Endodermal cell (in vitro differentiated cells): ENCODE measurements at regions not wholly inside any gene's neighbourhood (a gene's known extent, or its start where the extent isn't known, plus 50 kb on each side); places are given as distances from the start of the nearest gene placed in this dataset.

Source experiments
- DNase-seq: peaks from one replicate; pipeline ENCODE4 v3.0.0-alpha.2; 2017
- H3K27ac ChIP-seq: 2 replicates; pipeline ENCODE4 v1.5.1; 2013; ENCODE audit warnings: mild to moderate bottlenecking, low read depth, low read length, moderate library complexity
- H3K27me3 ChIP-seq: 2 replicates; pipeline ENCODE4 v1.6.1; 2013; ENCODE audit warnings: mild to moderate bottlenecking, low read length, moderate library complexity; ENCODE audit not compliant: insufficient read depth, control insufficient read depth, poor library complexity, severe bottlenecking
- H3K36me3 ChIP-seq: 2 replicates; pipeline ENCODE4 v1.7.0; 2013; ENCODE audit warnings: mild to moderate bottlenecking, low read length, moderate library complexity; ENCODE audit not compliant: control insufficient read depth, insufficient read depth
- H3K4me1 ChIP-seq: one replicate; pipeline ENCODE4 v1.7.0; 2013; ENCODE audit warnings: low read length; ENCODE audit not compliant: control insufficient read depth, insufficient read depth
- H3K4me3 ChIP-seq: 2 replicates; pipeline ENCODE4 v1.5.1; 2013; ENCODE audit warnings: mild to moderate bottlenecking, low read length, moderate library complexity
- H3K9ac ChIP-seq: 2 replicates; pipeline ENCODE4 v1.6.1; 2013; ENCODE audit warnings: mild to moderate bottlenecking, low read length, moderate library complexity; ENCODE audit not compliant: poor library complexity, severe bottlenecking; ENCODE audit errors: extremely low read depth
- H3K9me3 ChIP-seq: 2 replicates; pipeline ENCODE4 v1.6.1; 2013; ENCODE audit warnings: mild to moderate bottlenecking, low read length, moderate library complexity; ENCODE audit not compliant: control insufficient read depth
- H3K27ac Mint-ChIP-seq: 2 replicates; pipeline ENCODE4 v1.8.0; 2020; ENCODE audit warnings: mixed read lengths
- H3K27me3 Mint-ChIP-seq: 2 replicates; pipeline ENCODE4 v1.8.0; 2021; ENCODE audit warnings: mild to moderate bottlenecking, mixed read lengths; ENCODE audit not compliant: insufficient read depth
- H3K36me3 Mint-ChIP-seq: 2 replicates; pipeline ENCODE4 v1.8.0; 2020; ENCODE audit warnings: low read depth, mixed read lengths
- H3K4me1 Mint-ChIP-seq: 2 replicates; pipeline ENCODE4 v1.8.0; 2020; ENCODE audit warnings: mixed read lengths
- H3K4me3 Mint-ChIP-seq: 2 replicates; pipeline ENCODE4 v1.8.0; 2020; ENCODE audit warnings: mild to moderate bottlenecking, moderate library complexity, mixed read lengths
- H3K9me3 Mint-ChIP-seq: 2 replicates; pipeline ENCODE4 v1.8.0; 2020; ENCODE audit warnings: mild to moderate bottlenecking, mixed read lengths
- WGBS, 2 experiments: methylation state at CpG; one replicate each; pipeline versions ENCODE4 v1.1.5 to v1.1.7; 2013; ENCODE audit warnings: missing lambda C conversion rate in 2 of 2, mixed read lengths in 1 of 2; ENCODE audit not compliant: insufficient coverage in 1 of 2, insufficient read length in 1 of 2; 5-methylcytosine and 5-hydroxymethylcytosine counted together
- TF ChIP-seq, protein P1 (sequence below): fragments of 200-600 bp; sonication (generic); conservative IDR thresholded peaks from 2 replicates; pipeline ENCODE4 v1.5.0; 2021; ENCODE audit warnings: antibody characterized with exemption, mild to moderate bottlenecking

DNA sequence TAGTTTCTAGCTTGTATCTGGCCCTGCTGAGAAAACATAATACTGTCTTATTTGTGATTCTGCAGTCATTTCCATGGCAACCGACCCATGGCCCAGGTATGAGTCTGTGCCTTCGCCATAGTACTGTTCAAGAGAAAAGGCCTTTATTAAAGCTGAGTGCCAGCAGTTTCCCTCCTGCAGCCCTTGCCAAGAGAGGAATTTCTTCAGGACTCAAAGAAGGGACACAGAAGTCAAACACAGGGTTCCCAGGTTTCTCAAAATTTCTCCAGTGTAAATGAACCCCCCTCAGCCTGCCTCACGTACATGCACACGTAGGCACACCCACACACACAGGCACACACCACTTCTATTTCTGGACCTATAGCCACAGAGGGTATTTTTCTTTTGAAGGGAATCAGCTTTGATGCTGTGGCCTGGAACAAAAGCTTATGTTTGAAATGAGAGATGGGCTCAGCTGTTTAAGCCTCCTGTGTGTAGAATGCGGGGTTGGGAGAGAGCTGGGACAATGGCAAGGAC lies 269.2 kb downstream of the PDCD6IP start:
- H3K27ac ChIP-seq, result peak overlapping the region; percentile 74
- H3K27ac Mint-ChIP-seq, result no peak overlapping the region
- H3K27me3 ChIP-seq, result peaks cover 23% of the 10 kb centered on the region
- H3K36me3 ChIP-seq, result no peaks in the 10 kb centered on the region
- H3K36me3 Mint-ChIP-seq, result no peaks in the 10 kb centered on the region
- no peaks in the 10 kb centered on the region for H3K9me3 Mint-ChIP-seq
- H3K4me1 Mint-ChIP-seq, result no peaks in the 10 kb centered on the region
- peaks cover 22% of the 10 kb centered on the region for H3K27me3 Mint-ChIP-seq
- no peak overlapping the region for H3K9ac ChIP-seq
- 74 to 84% methylated on average over 4 to 5 of the region's 5 CpGs for WGBS, 2 experiments
- H3K4me3 Mint-ChIP-seq, result no peak overlapping the region
- no peaks in the 10 kb centered on the region for H3K9me3 ChIP-seq
- TF ChIP-seq, protein P1, sequence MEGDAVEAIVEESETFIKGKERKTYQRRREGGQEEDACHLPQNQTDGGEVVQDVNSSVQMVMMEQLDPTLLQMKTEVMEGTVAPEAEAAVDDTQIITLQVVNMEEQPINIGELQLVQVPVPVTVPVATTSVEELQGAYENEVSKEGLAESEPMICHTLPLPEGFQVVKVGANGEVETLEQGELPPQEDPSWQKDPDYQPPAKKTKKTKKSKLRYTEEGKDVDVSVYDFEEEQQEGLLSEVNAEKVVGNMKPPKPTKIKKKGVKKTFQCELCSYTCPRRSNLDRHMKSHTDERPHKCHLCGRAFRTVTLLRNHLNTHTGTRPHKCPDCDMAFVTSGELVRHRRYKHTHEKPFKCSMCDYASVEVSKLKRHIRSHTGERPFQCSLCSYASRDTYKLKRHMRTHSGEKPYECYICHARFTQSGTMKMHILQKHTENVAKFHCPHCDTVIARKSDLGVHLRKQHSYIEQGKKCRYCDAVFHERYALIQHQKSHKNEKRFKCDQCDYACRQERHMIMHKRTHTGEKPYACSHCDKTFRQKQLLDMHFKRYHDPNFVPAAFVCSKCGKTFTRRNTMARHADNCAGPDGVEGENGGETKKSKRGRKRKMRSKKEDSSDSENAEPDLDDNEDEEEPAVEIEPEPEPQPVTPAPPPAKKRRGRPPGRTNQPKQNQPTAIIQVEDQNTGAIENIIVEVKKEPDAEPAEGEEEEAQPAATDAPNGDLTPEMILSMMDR, result no peak
- peaks cover 5% of the 10 kb centered on the region for H3K4me1 ChIP-seq
- DNase-seq, result no peak
- H3K4me3 ChIP-seq, result no peak overlapping the region

DNA sequence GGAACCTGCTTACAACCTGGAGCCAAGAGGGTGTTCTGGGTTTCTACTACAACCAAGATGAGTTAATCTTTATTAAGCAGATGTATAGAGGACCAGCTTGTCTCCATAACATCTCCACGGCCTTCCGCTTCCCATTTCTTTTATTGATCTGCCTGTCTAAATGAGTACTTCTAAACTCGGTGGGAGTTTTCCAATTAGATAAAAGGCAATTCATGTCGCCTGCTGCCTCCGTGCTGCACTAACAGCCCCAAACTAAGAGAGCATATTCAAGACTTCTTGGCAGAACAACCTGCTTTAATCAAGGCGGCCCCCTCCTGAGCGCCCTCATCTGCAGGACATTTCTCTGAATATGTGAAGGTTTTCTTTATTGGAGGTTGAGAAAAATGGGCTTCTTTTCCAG lies 270.1 kb downstream of the PDCD6IP start:
- Mint-ChIP-seq H3K9me3 (no peaks in the 10 kb centered on the region), H3K27me3 (peaks cover 25% of the 10 kb centered on the region), H3K36me3 (no peaks in the 10 kb centered on the region), H3K27ac (no peak overlapping the region), H3K4me1 (peaks cover 9% of the 10 kb centered on the region), H3K4me3 (no peak overlapping the region)
- DNase-seq, result no peak
- H3K36me3 ChIP-seq, result no peaks in the 10 kb centered on the region
- H3K27ac ChIP-seq, result peak overlapping the region; percentile 74
- TF ChIP-seq, protein P1, result no peak
- no peaks in the 10 kb centered on the region for H3K9me3 ChIP-seq
- peaks cover 5% of the 10 kb centered on the region for H3K4me1 ChIP-seq
- peaks cover 23% of the 10 kb centered on the region for H3K27me3 ChIP-seq
- 86 to 88% methylated on average over 6 to 7 of the region's 7 CpGs for WGBS, 2 experiments
- H3K9ac ChIP-seq, result no peak overlapping the region
- no peak overlapping the region for H3K4me3 ChIP-seq

DNA sequence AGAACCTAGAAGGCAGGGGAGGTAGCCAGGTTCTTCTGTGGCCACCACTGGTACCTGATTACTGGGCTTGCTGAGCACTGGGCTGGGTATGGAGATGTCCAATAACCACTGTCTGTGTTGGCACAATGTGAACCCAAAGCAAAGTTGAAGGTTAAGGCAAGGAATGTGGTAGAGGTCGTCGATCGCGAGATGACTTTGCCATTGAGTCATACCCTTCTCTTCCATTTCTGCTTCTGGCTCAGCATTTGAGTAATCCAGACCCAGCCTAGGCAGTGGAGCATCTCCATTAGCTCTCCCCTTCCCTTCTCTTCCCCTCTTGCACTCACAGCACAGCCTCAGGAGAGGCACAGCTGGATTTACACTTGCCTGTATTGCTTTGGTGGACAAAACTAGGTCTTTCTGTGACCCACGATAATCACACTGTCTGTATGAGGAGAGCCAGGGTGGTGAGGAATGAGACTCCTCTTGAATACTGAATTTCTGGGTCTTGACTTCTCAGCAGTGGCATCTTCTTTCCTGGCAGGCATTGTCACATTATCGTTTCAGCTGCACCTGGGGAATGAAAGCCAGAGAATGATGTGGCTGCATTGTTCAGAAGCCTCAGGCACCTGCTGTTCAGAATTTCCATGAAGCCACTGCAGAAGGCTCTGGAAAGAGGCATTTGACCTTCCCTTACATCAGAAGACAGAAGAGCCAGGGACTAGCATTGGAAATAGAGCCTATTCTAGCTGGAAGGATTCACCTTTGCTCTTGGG lies 272.6 kb downstream of the PDCD6IP start:
- Mint-ChIP-seq H3K36me3 (no peaks in the 10 kb centered on the region), H3K9me3 (peaks cover 3% of the 10 kb centered on the region), H3K4me1 (peaks cover 12% of the 10 kb centered on the region), H3K27me3 (peaks cover 22% of the 10 kb centered on the region), H3K27ac (no peak overlapping the region), H3K4me3 (no peak overlapping the region)
- Histone ChIP-seq H3K4me1 (peaks cover 5% of the 10 kb centered on the region), H3K27me3 (peaks cover 23% of the 10 kb centered on the region), H3K36me3 (no peaks in the 10 kb centered on the region), H3K4me3 (no peak overlapping the region), H3K27ac (no peak overlapping the region), H3K9me3 (no peaks in the 10 kb centered on the region), H3K9ac (no peak overlapping the region)
- WGBS, 2 experiments, result 91 to 95% methylated on average over 6 of the region's 6 CpGs
- TF ChIP-seq, protein P1, result no peak
- DNase-seq, result no peak
